ENCODE measurements at regions not wholly inside any gene's neighbourhood (a gene's known extent, or its start where the extent isn't known, plus 50 kb on each side); places are given as distances from the start of the nearest gene placed in this dataset.

DNA sequence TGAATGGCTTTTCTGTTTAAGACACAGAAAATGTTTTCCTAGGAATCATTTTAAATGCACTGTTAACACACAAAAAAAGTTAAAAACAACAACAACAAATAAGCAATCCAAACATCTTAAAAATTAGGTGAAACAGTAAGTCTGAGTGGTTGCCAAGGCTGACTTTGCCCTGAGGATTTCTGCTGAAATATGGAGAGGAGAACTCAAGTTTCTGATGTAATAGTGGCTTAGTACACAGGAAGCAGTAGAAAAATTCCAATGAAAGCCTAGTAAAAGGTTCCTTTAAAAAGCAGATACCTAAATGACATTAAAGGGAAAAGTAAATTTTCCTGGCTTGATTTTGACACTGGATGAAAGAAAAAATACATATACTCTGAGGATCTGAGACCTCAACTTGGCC is 184.2 kb downstream of the EPM2A start:
- Histone ChIP-seq H3K27me3 (no peaks in the 10 kb centered on the region), H3K9me3 (no peaks in the 10 kb centered on the region), H3K4me3 (ENCODE audit: low read depth, low read length) (no peak overlapping the region), H3K36me3 (no peaks in the 10 kb centered on the region), H3K4me1 (no peaks in the 10 kb centered on the region; the same call in 1 of the 2 replicates)
- TF ChIP-seq, protein P1, sequence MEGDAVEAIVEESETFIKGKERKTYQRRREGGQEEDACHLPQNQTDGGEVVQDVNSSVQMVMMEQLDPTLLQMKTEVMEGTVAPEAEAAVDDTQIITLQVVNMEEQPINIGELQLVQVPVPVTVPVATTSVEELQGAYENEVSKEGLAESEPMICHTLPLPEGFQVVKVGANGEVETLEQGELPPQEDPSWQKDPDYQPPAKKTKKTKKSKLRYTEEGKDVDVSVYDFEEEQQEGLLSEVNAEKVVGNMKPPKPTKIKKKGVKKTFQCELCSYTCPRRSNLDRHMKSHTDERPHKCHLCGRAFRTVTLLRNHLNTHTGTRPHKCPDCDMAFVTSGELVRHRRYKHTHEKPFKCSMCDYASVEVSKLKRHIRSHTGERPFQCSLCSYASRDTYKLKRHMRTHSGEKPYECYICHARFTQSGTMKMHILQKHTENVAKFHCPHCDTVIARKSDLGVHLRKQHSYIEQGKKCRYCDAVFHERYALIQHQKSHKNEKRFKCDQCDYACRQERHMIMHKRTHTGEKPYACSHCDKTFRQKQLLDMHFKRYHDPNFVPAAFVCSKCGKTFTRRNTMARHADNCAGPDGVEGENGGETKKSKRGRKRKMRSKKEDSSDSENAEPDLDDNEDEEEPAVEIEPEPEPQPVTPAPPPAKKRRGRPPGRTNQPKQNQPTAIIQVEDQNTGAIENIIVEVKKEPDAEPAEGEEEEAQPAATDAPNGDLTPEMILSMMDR (IDR thresholded peaks at IDR 0.05; ENCODE audit: low read depth, low read length), result no peak
- no peak for DNase-seq

DNA sequence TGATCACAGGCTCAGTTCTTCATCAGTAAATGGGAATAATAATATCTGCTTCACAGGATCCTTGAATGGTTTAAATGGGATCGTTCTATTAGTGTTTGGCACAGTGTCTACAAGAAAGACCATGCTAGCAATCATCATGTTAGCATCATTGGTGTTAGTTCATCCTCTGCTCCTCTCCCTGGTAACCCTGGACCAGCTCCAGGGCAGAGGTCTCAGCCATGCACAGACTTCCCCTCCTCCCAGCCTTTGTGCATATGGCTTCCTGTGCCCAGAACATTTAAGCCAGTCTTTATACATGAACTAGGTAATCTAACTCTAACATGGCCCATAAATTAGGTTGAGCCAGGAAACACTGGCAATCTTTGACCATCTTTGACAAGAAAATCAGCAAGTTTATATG is 180.2 kb downstream of the EPM2A start:
- Histone ChIP-seq H3K4me1 (no peaks in the 10 kb centered on the region; the same call in 1 of the 2 replicates), H3K9me3 (no peaks in the 10 kb centered on the region), H3K27me3 (no peaks in the 10 kb centered on the region), H3K4me3 (ENCODE audit: low read depth, low read length) (no peak overlapping the region), H3K36me3 (no peaks in the 10 kb centered on the region)
- TF ChIP-seq, protein P1 (IDR thresholded peaks at IDR 0.05; ENCODE audit: low read depth, low read length), result no peak
- no peak for DNase-seq

DNA sequence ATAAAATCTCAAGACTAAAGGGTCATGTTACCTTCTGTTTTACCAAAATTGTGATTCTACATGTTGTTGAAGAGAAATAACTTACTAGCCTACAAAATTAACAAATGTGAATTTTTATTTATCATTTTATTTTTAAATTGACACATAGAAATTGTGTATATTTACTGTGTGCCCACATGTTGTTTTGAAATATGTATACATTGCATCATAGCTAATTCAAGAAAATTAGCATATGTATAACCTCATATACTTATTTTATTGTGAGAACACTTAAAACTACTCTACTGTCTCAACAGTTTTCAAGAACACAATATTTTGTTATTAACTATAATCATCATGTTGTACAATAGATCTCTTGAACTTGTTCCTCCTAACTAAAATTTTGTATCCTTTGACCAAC is 177.8 kb downstream of the EPM2A start:
- Histone ChIP-seq H3K9me3 (no peaks in the 10 kb centered on the region), H3K4me1 (no peaks in the 10 kb centered on the region; the same call in 1 of the 2 replicates), H3K36me3 (no peaks in the 10 kb centered on the region), H3K27me3 (no peaks in the 10 kb centered on the region), H3K4me3 (ENCODE audit: low read depth, low read length) (no peak overlapping the region)
- no peak for DNase-seq
- TF ChIP-seq, protein P1 (IDR thresholded peaks at IDR 0.05; ENCODE audit: low read depth, low read length), result no peak

DNA sequence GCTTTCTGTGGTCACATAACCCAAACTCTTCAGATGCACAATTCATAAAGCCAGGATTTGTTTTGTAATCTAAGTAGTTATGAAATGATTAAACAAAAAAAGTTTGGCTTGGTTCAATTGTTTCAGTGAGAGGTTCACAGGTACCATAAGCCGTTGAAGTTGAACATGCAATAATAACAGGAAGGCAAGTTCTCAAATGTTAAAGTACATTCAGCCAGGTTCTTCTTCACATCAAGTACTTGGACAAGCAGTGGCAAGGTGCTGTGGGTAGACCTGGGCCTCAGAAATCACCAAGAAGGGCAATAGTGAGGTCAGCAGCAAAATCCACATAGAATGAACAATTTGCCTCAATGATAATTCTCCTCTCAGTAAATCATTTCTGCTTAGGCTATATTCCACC is 175.5 kb downstream of the EPM2A start:
- TF ChIP-seq, protein P1 (IDR thresholded peaks at IDR 0.05; ENCODE audit: low read depth, low read length), result no peak
- Histone ChIP-seq H3K4me1 (no peaks in the 10 kb centered on the region; the same call in 1 of the 2 replicates), H3K36me3 (no peaks in the 10 kb centered on the region), H3K9me3 (no peaks in the 10 kb centered on the region), H3K4me3 (ENCODE audit: low read depth, low read length) (no peak overlapping the region), H3K27me3 (no peaks in the 10 kb centered on the region)
- no peak for DNase-seq

DNA sequence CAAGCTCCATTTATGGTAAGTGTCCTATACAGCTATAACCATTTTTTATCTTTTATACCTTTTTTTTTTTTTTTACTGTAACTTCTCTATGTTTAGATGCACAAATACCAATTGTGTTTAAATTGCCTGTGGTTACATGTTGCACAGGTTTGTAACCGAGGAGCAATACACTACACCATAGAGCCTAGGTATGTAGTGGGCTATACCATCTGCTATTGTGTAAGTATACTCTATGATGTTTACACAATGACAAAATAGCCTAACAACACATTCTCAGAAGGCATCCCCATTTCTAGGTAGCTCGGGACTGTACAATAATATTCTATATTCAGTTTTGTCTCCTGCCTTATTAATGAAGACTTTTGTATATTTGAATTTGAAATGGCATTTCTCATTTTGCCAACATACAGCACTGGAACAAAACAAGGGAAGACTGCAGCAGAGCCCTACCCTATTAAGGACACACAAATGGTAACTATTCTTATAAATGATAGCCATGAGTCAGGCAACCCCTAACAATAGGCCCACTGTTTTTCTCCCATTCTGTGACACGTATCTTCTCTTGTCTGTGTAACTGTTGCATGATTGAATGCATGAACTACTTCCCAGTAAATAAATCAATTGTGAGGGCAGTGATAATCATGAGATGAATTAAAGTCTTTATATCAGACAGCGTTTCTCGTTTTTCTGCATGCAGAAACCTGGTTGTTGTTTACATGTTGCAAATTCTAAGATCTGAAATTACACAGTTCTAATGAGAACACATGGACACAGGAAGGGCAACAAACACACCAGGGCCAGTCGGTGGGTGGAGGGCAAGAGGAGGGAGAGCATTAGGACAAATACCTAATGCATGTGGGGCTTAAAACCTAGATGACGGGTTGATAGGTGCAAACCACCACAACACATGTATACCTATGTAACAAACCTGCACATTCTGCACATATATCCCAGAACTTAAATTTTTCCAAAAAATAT is 173.9 kb downstream of the EPM2A start:
- H3K9me3 ChIP-seq, result no peaks in the 10 kb centered on the region
- H3K4me3 ChIP-seq (ENCODE audit: low read depth, low read length), result no peak overlapping the region
- TF ChIP-seq, protein P1 (IDR thresholded peaks at IDR 0.05; ENCODE audit: low read depth, low read length), result no peak
- H3K27me3 ChIP-seq, result no peaks in the 10 kb centered on the region
- H3K36me3 ChIP-seq, result no peaks in the 10 kb centered on the region
- H3K4me1 ChIP-seq, result no peaks in the 10 kb centered on the region
- no peak for DNase-seq
